Iris pigment epithelial cell (primary cell): ENCODE measurements at regions not wholly inside any gene's neighbourhood (a gene's known extent, or its start where the extent isn't known, plus 50 kb on each side); places are given as distances from the start of the nearest gene placed in this dataset.
"Not testable (repeated sequence)": the region's sequence is repeated elsewhere in the genome, so short reads cannot be mapped to it uniquely, and the experiment has no call there.

Experiments used
- DNase-seq: peaks from one replicate; pipeline ENCODE4 v3.0.0-alpha.2; 2011; ENCODE audit warnings: low read depth

DNA sequence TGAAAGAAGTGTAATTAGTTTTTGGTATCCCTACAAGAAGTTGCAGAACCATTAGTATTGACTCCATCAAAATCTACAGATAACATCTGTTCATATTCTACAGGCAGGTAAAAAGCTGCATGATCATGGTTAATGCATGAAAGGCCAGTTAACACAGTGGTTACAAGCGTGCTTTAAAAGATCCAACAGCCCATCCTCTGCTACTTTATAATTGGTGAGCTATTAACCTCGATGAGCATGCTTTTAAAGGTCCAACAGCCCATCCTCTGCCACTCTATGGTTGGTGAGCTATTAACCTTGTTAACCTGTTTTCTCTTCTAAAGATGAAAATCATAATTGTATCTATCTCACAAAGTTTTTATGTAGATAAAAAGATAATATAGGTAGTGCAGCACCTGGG lies 289.3 kb downstream of the DUSP6 start:
- no peak for DNase-seq

GRCh38 chr12:89059721-89060541 lies 292.4 kb downstream of the DUSP6 start:
- peak; percentile 44 for DNase-seq

GRCh38 chr12:89059056-89059455 lies 293.2 kb downstream of the DUSP6 start:
- DNase-seq: no peak

- DNase-seq: no peak
Observed at GRCh38 chr12:89058402-89058801, 293.9 kb downstream of the DUSP6 start.

- not testable (repeated sequence) for DNase-seq
Observed at GRCh38 chr12:89053817-89054216, 298.5 kb downstream of the DUSP6 start.

GRCh38 chr12:89051065-89051677 lies 301.1 kb downstream of the DUSP6 start:
- peak; percentile 79 for DNase-seq

DNA sequence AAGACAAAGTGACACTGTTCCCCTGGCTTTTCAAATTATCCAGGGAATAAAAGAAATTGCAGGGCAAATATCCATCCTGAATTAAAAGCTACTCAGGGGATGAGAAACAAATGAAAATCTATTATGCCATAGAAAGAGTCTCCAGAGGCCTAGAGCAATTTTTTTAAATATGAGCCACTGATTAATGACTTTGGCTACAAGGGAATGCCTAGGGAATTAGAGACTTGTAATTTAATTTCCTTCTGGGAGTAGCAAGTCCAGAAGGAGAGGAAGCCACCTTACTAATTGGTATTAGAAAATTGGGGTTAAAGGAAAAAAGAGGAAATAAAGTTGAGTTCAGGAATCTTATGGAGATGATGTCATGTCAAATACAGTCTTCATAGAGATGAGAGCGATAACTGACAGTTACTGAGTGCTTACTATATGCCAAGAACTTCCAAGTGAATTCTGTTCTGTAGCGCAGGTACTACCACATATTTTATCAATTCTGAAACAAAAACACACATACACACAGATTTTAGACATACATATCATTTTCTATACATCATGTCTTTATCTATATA lies 304.4 kb downstream of the DUSP6 start:
- DNase-seq: no peak

- DNase-seq: no peak
Observed at GRCh38 chr12:89041078-89041477, 311.2 kb downstream of the DUSP6 start.

- DNase-seq: peak; percentile 87
Observed at GRCh38 chr12:89040146-89040964, 311.9 kb downstream of the DUSP6 start.

DNA sequence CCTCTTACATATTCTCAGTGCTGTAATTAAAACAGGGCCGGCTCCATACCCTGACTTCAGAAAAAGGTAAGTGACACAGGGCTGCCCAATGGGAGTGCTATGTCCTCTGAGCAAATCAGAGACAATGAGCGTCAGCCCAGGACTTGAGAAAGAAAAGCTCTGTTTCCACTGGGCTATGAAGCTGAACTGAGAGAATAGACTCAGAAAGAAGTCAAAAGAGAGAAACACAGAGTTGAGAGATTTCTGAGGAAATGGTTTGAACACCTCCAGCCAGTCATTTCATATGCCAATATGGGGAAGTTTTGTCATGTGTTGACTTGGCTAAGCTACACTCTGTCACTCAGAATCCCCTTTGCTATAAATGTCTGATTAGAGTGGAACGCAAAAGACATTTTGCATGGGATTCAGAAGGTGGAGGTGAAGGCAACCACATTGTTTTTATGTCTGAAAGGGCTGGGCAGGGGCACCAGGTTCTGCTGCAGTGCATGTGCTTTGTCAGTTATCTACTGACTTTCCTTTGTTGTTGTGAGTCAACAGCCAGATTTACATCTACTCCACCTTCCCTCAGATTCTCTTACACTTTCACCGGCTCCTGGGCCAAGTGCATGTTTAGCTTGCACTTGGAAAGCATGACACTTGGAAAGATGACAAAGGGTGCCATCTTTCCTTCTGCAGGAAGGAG lies 313.3 kb downstream of the DUSP6 start:
- DNase-seq: no peak

GRCh38 chr12:89033062-89033461 lies 319.2 kb downstream of the DUSP6 start:
- DNase-seq: no peak

DNA sequence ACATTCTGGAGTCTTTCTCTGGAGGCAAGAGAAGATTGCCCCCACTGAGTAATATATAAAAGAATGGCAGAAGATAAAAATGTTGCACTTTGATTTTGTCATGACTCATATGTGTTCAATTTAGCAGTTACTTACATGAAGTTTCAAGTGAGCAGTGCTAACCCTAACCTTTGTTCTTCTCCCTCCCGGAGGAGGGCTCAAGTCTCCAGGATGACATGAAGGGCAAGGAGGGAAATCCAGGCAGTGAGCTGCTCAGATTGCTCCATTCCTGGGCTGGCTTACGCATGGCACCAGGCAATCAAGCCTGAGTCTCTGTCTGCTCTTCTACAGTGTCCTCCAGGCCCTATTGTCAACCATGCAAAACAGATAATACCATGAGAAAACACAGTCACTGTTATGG lies 322.3 kb downstream of the DUSP6 start:
- no peak for DNase-seq

- no peak for DNase-seq
Observed at GRCh38 chr12:89024580-89024979, 327.7 kb downstream of the DUSP6 start.

DNA sequence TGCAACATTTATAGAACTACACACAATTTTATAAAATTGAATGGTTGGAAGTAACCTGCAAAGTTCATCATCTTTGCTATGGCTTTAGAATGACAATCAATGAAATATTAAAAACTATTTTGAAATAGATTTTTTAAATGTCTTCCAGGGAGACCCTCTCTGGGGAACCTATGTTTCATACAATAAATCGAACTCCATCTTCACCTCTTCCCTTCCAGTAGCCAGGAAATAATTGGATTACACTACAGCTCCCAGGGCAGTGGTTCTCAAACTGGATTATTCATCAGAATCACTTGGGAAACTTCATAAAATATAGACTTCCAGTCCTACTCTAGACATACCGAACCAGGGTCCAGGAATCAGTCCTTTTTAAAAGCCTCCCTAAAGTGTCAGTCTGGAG lies 328.4 kb downstream of the DUSP6 start:
- no peak for DNase-seq

GRCh38 chr12:89020689-89021088 lies 331.6 kb downstream of the DUSP6 start:
- no peak for DNase-seq

- DNase-seq: no peak
Observed at GRCh38 chr12:89020121-89020480, 332.2 kb downstream of the DUSP6 start.

DNA sequence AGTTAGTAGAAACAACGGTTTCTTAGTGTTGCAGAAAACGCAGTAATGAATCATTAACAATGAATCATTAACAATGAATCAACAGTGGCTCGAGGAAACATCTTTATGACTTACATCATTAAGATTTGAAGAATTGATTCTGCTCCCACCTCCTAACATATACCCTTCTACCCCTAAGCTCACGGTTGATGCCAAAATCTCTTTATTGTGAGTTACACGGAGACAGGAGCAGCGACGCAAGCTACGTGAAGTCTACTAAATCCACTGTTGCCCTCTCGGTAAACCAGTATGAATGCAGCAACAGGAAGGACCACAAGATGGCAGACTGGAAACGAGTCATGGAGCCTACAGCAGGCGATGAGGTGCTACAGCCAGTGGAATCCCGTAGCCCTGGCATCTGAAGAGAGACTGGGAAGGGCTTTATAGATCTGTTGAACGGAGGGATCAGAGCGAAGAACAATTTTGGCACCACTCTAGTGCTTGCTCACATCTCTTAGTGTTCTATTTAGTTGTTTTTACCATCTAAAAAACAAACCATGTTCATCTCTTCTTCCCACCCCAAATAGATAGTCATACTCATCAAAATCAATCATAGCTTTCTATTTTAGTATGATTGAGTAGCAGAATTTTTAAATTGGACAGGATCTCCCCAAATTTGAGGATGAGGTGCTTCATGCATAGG lies 332.7 kb downstream of the DUSP6 start:
- DNase-seq: peak; percentile 87

GRCh38 chr12:89016970-89017778 lies 335.1 kb downstream of the DUSP6 start:
- DNase-seq: peak; percentile 77

GRCh38 chr12:89015419-89015818 lies 336.9 kb downstream of the DUSP6 start:
- no peak for DNase-seq

- peak; percentile 33 for DNase-seq
Observed at GRCh38 chr12:88998421-88998820, 353.9 kb downstream of the DUSP6 start.
